ENCODE measurements at regions not wholly inside any gene's neighbourhood (a gene's known extent, or its start where the extent isn't known, plus 50 kb on each side); places are given as distances from the start of the nearest gene placed in this dataset.

DNA sequence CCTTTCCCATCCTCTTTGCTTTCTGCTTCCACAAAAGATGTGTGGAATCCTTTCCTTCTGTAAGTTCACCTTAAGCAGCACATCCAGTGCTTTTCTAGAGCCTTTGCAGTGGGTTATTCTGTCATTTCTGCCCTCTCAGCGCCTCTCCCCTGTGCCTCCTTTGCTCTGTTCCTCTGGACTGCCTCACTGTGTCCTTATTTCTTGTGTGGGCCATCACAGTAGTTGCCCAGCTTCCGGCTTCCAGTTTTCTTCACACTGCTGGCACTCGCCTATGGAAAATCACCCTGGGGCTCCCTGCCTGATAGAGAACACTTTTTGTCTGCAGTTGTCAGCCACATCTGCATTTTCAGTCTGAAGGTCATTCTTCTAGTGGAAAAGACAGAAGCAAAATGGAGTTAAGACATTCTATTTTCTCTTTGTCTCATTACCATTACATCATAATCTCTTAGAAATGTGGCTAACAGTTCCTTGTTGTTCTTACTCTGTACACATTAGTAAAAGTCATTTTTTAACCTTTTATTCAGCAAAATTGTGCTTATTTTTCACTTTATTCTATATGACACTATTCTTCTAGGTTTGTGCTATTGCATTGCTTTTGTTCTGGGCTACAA lies 64.1 kb upstream of the ZNF608 start:
- Mint-ChIP-seq H3K9me3 (ENCODE audit: low read depth, unreplicated experiment) (peaks cover 3% of the 10 kb centered on the region), H3K27ac (ENCODE audit: unreplicated experiment) (no peak overlapping the region), H3K4me3 (ENCODE audit: low read depth, unreplicated experiment) (no peak overlapping the region), H3K27me3 (ENCODE audit: unreplicated experiment) (no peaks in the 10 kb centered on the region), H3K4me1 (ENCODE audit: low read depth, unreplicated experiment) (peaks cover 12% of the 10 kb centered on the region), H3K36me3 (ENCODE audit: insufficient read depth, unreplicated experiment) (no peaks in the 10 kb centered on the region)
- TF ChIP-seq CTCF (IDR thresholded peaks at IDR 0.05; ENCODE audit: unreplicated experiment): no peak
- no peak for DNase-seq
- BruUV-seq (replicated peaks): no TSS peak
- intact Hi-C loops (cut with micrococcal nuclease; ENCODE audit: unreplicated experiment): no loop called here
- CTCF ChIA-PET: no interaction called here

GRCh38 chr5:124812771-124813358 lies 66.4 kb upstream of the ZNF608 start:
- no peak overlapping the region for H3K4me3 Mint-ChIP-seq (ENCODE audit: low read depth, unreplicated experiment)
- CTCF ChIA-PET: interaction anchor here (0.6 kb wide), 1 partner anchor 1790 kb away, joined by 6 read pairs; no protein-coding TSS in a partner anchor

DNA sequence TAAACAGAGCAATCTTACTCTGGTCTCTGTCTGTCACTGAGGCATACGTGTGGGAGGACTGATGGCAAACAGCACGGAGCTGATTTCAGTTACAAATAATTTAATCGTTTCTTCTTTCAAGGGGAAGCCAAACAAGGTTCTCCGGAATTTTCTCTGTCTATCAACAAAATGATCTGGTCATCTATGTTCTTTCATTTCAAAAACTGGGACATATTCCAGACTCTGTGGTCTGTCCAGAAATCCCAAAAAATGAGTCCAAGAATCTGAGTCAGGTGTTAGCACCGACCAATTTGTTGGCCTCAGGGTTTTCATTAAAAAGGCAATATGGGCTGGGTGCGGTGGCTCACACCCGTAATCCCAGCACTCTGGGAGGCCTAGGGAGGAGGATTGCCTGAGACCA lies 69.9 kb upstream of the ZNF608 start:
- CTCF ChIA-PET: no interaction called here
- Mint-ChIP-seq H3K4me3 (ENCODE audit: low read depth, unreplicated experiment) (no peak overlapping the region), H3K4me1 (ENCODE audit: low read depth, unreplicated experiment) (peaks cover 12% of the 10 kb centered on the region), H3K27me3 (ENCODE audit: unreplicated experiment) (no peaks in the 10 kb centered on the region), H3K27ac (ENCODE audit: unreplicated experiment) (no peak overlapping the region), H3K36me3 (ENCODE audit: insufficient read depth, unreplicated experiment) (no peaks in the 10 kb centered on the region), H3K9me3 (ENCODE audit: low read depth, unreplicated experiment) (peaks cover 3% of the 10 kb centered on the region)
- DNase-seq: no peak
- intact Hi-C loops (cut with micrococcal nuclease; ENCODE audit: unreplicated experiment): no loop called here
- BruUV-seq (replicated peaks): no TSS peak
- TF ChIP-seq CTCF (IDR thresholded peaks at IDR 0.05; ENCODE audit: unreplicated experiment): no peak

More at GRCh38 chr5:124812771-124813358, 66.4 kb upstream of the ZNF608 start:
- DNase-seq: peak; percentile 62
- TF ChIP-seq CTCF (IDR thresholded peaks at IDR 0.05; ENCODE audit: unreplicated experiment): no peak
- Mint-ChIP-seq H3K36me3 (ENCODE audit: insufficient read depth, unreplicated experiment) (no peaks in the 10 kb centered on the region), H3K27ac (ENCODE audit: unreplicated experiment) (peak overlapping the region; percentile 68), H3K4me1 (ENCODE audit: low read depth, unreplicated experiment) (peaks cover 12% of the 10 kb centered on the region), H3K9me3 (ENCODE audit: low read depth, unreplicated experiment) (peaks cover 3% of the 10 kb centered on the region), H3K27me3 (ENCODE audit: unreplicated experiment) (no peaks in the 10 kb centered on the region)
- intact Hi-C loops (cut with micrococcal nuclease; ENCODE audit: unreplicated experiment): no loop called here
- BruUV-seq (replicated peaks): no TSS peak

- Mint-ChIP-seq H3K4me3 (ENCODE audit: low read depth, unreplicated experiment) (no peak overlapping the region), H3K4me1 (ENCODE audit: low read depth, unreplicated experiment) (peaks cover 17% of the 10 kb centered on the region), H3K36me3 (ENCODE audit: insufficient read depth, unreplicated experiment) (no peaks in the 10 kb centered on the region), H3K9me3 (ENCODE audit: low read depth, unreplicated experiment) (no peaks in the 10 kb centered on the region), H3K27ac (ENCODE audit: unreplicated experiment) (no peak overlapping the region), H3K27me3 (ENCODE audit: unreplicated experiment) (no peaks in the 10 kb centered on the region)
- no peak for DNase-seq
- intact Hi-C loops (cut with micrococcal nuclease; ENCODE audit: unreplicated experiment): no loop called here
- no TSS peak for BruUV-seq (replicated peaks)
- CTCF ChIA-PET: no interaction called here
- TF ChIP-seq CTCF (IDR thresholded peaks at IDR 0.05; ENCODE audit: unreplicated experiment): no peak
Measured at GRCh38 chr5:124819201-124819600, 72.8 kb upstream of the ZNF608 start.
